ENCODE measurements at regions not wholly inside any gene's neighbourhood (a gene's known extent, or its start where the extent isn't known, plus 50 kb on each side); places are given as distances from the start of the nearest gene placed in this dataset.

- no peak for TF ChIP-seq POLR2A (IDR thresholded peaks at IDR 0.05)
- TF ChIP-seq CTCF (IDR thresholded peaks at IDR 0.05): no peak
Observed at GRCh38 chr22:48743601-48744282, 1083.9 kb downstream of the BRD1 start.

All from adrenal gland (tissue), 5 donors.